SU-DHL-6 (cell line): ENCODE measurements at regions not wholly inside any gene's neighbourhood (a gene's known extent, or its start where the extent isn't known, plus 50 kb on each side); places are given as distances from the start of the nearest gene placed in this dataset.

Source experiments
- H2AFZ ChIP-seq: fragments of 200-600 bp; sonication (generic); 2 replicates; pipeline ENCODE4 v1.6.1; 2014; ENCODE audit warnings: low read depth, mild to moderate bottlenecking, moderate library complexity, mixed read lengths, antibody characterized with exemption, low read length; ENCODE audit not compliant: severe bottlenecking
- H3F3A ChIP-seq: fragments of 200-600 bp; shearing (Covaris generic); 2 replicates; pipeline ENCODE4 v1.6.0; 2016; ENCODE audit warnings: antibody characterized with exemption, mild to moderate bottlenecking; ENCODE audit not compliant: insufficient read depth
- H3K27ac ChIP-seq: fragments of 200-600 bp; sonication (generic); 2 replicates; pipeline ENCODE4 v1.5.1; 2016; ENCODE audit warnings: low read depth, mild to moderate bottlenecking, low read length, moderate library complexity, mixed read lengths
- H3K27me3 ChIP-seq: fragments of 200-600 bp; sonication (generic), shearing (Covaris generic); 2 replicates; pipeline ENCODE4 v1.6.0; 2014; ENCODE audit warnings: mild to moderate bottlenecking, low read length
- H3K36me3 ChIP-seq: fragments of 200-600 bp; sonication (generic); 2 replicates; pipeline ENCODE4 v1.6.1; 2014; ENCODE audit warnings: mild to moderate bottlenecking, low read length, mixed read lengths
- H3K4me2 ChIP-seq: fragments of 300-600, 200-600 bp; shearing (Covaris generic), sonication (generic); 2 replicates; pipeline ENCODE4 v1.6.0; 2014; ENCODE audit warnings: low read length, low read depth, mild to moderate bottlenecking; ENCODE audit not compliant: poor library complexity, severe bottlenecking
- H3K4me3 ChIP-seq: fragments of 200-600 bp; sonication (generic); 2 replicates; pipeline ENCODE4 v1.5.1; 2014; ENCODE audit warnings: antibody characterized with exemption, low read length, mild to moderate bottlenecking, mixed read lengths; ENCODE audit not compliant: insufficient read depth, poor library complexity, severe bottlenecking
- H3K79me2 ChIP-seq: fragments of 200-600 bp; sonication (generic); 2 replicates; pipeline ENCODE4 v1.6.1; 2014; ENCODE audit warnings: mild to moderate bottlenecking, low read length, moderate library complexity; ENCODE audit not compliant: insufficient read depth
- H3K9ac ChIP-seq: fragments of 200-600 bp; sonication (generic); 2 replicates; pipeline ENCODE4 v1.7.0; 2014; ENCODE audit warnings: mild to moderate bottlenecking, low read length
- H3K9me2 ChIP-seq: fragments of 200-600 bp; sonication (generic); replicated peaks from 2 replicates; pipeline ENCODE4 v1.6.1; 2014; ENCODE audit warnings: low read length; ENCODE audit not compliant: insufficient read depth
- H3K9me3 ChIP-seq: fragments of 200-600 bp; sonication (generic); 2 replicates; pipeline ENCODE4 v1.6.1; 2014; ENCODE audit warnings: low read length, mixed read lengths; ENCODE audit not compliant: insufficient read depth
- H4K20me1 ChIP-seq: fragments of 200-600 bp; sonication (generic); 2 replicates; pipeline ENCODE4 v1.6.1; 2014; ENCODE audit warnings: low read depth, mild to moderate bottlenecking, antibody characterized with exemption, low read length, moderate library complexity, mixed read lengths
- CTCF ChIP-seq: fragments of 200-600 bp; sonication (generic); IDR thresholded peaks from one replicate; pipeline ENCODE4 v1.5.1; 2017; ENCODE audit warnings: antibody characterized with exemption, mild to moderate bottlenecking, low read length, moderate library complexity; ENCODE audit not compliant: insufficient read depth, poor library complexity, severe bottlenecking
- EZH2phosphoT487 ChIP-seq: fragments of 200-600 bp; sonication (generic), shearing (Covaris generic); conservative IDR thresholded peaks from 2 replicates; pipeline ENCODE4 v1.6.1; 2018; ENCODE audit warnings: mild to moderate bottlenecking, antibody characterized with exemption, low read length, moderate library complexity, mixed read lengths

DNA sequence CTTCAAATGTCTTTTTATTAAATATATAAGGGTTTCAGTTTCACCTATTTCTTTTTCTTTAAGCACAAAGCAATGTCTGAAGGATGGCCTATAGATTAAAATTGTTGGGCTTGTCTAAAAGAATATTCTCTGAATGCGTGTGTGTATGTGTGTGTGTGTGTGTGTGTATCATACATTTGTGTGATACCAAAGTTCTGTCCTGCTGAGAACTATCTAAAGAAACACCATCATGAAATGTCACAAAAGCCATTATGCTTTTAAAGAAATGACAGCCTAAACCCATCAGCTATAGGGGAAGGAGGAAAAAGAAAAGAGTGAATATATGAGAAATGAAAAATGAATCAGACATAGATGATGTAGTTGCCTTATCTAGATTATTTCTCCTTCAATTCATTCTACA, 1501.5 kb upstream of the TENM3 start:
- H2AFZ ChIP-seq = no peak overlapping the region
- H3K4me2 ChIP-seq = no peak overlapping the region
- H3K9ac ChIP-seq = no peak overlapping the region
- no peak overlapping the region for H3K27ac ChIP-seq
- H3F3A ChIP-seq = no peaks in the 10 kb centered on the region
- H4K20me1 ChIP-seq = no peaks in the 10 kb centered on the region
- no peak overlapping the region for H3K4me3 ChIP-seq
- no peaks in the 10 kb centered on the region for H3K9me2 ChIP-seq
- H3K27me3 ChIP-seq = no peaks in the 10 kb centered on the region
- no peak for TF ChIP-seq CTCF
- no peak for TF ChIP-seq EZH2phosphoT487
- no peaks in the 10 kb centered on the region for H3K79me2 ChIP-seq
- H3K36me3 ChIP-seq = no peaks in the 10 kb centered on the region
- no peaks in the 10 kb centered on the region for H3K9me3 ChIP-seq

DNA sequence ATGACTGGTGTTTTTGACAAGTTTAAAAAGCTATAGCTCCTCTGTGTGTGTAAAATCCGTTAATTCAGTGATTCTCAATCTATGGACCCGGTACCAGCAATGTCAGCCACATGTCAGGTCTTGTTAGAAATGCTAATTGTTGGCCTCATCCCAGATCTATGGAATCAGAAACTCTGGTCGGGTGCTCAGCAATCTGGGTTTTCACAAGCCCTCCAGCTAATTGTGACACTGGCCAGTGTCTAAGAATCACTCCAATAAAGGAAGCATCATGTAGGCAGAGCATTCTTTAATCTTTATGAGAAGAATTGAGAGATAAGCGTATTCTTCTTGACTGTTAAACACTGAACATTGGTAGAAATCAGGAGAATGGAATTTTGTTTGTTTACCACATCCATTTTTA, 1498.2 kb upstream of the TENM3 start:
- no peaks in the 10 kb centered on the region for H3K79me2 ChIP-seq
- H4K20me1 ChIP-seq = no peaks in the 10 kb centered on the region
- H3K9me2 ChIP-seq = no peaks in the 10 kb centered on the region
- TF ChIP-seq EZH2phosphoT487 (no peak), CTCF (no peak)
- no peak overlapping the region for H3K27ac ChIP-seq
- no peaks in the 10 kb centered on the region for H3K36me3 ChIP-seq
- H3F3A ChIP-seq = no peaks in the 10 kb centered on the region
- H3K4me2 ChIP-seq = no peak overlapping the region
- H3K9me3 ChIP-seq = no peaks in the 10 kb centered on the region
- no peaks in the 10 kb centered on the region for H3K27me3 ChIP-seq
- H3K9ac ChIP-seq = no peak overlapping the region
- no peak overlapping the region for H3K4me3 ChIP-seq
- H2AFZ ChIP-seq = no peak overlapping the region

DNA sequence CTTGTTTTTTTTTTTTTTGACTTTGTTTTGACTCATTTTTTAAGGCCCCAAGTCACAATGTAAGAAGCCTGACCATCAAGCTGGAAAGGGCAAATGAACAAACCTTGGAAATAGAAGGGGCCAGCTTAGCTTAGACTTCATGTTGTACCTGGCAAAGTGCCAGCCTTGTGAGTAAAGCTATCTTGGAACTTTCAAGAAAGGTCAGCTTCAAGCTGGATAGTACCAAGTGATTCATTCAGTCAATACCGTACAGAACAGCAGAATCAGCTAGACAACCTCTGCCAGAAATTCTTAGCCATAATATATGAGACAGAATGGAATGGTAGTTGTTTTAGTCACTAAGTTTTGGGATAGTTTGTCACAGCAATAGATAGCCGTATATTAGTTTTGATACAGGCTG, 1492.2 kb upstream of the TENM3 start:
- no peak overlapping the region for H2AFZ ChIP-seq
- H3K9me2 ChIP-seq = no peaks in the 10 kb centered on the region
- no peak overlapping the region for H3K4me2 ChIP-seq
- H4K20me1 ChIP-seq = no peaks in the 10 kb centered on the region
- peaks cover 4% of the 10 kb centered on the region; the same call in 1 of the 2 replicates for H3K9me3 ChIP-seq
- no peaks in the 10 kb centered on the region for H3F3A ChIP-seq
- TF ChIP-seq EZH2phosphoT487 = no peak
- no peak for TF ChIP-seq CTCF
- H3K4me3 ChIP-seq = no peak overlapping the region
- H3K27ac ChIP-seq = no peak overlapping the region
- H3K79me2 ChIP-seq = no peaks in the 10 kb centered on the region
- no peak overlapping the region for H3K9ac ChIP-seq
- no peaks in the 10 kb centered on the region for H3K36me3 ChIP-seq
- H3K27me3 ChIP-seq = no peaks in the 10 kb centered on the region

DNA sequence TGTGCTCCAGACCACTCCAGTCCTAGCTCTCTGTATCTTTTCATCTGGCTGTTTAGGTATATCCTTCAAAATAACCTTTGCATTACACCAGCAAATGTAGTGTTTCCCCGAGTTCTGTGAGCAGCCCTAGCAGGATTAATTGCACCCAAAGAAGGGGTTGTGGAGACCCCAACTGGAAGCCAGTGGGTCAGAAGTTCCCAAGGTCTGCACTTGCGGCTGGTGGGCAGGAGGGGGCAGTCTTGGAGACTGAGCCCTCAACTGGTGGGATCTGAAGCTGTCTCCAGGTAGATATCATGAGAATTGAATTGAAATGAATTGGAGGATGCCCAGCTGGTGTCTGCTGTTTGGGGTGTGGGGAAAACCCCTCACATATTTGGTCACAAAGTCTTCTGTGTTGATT, 1485.3 kb upstream of the TENM3 start:
- H3K27me3 ChIP-seq = no peaks in the 10 kb centered on the region
- no peaks in the 10 kb centered on the region for H3K36me3 ChIP-seq
- no peak overlapping the region for H2AFZ ChIP-seq
- no peaks in the 10 kb centered on the region for H3K9me2 ChIP-seq
- H3K4me3 ChIP-seq = no peak overlapping the region
- no peak overlapping the region for H3K9ac ChIP-seq
- TF ChIP-seq EZH2phosphoT487 (no peak), CTCF (no peak)
- H3K79me2 ChIP-seq = no peaks in the 10 kb centered on the region
- H3F3A ChIP-seq = no peaks in the 10 kb centered on the region
- H3K27ac ChIP-seq = no peak overlapping the region
- H3K4me2 ChIP-seq = no peak overlapping the region
- H3K9me3 ChIP-seq = no peaks in the 10 kb centered on the region
- no peaks in the 10 kb centered on the region for H4K20me1 ChIP-seq
